ENCODE measurements at regions not wholly inside any gene's neighbourhood (a gene's known extent, or its start where the extent isn't known, plus 50 kb on each side); places are given as distances from the start of the nearest gene placed in this dataset.
"Not testable (repeated sequence)": the region's sequence is repeated elsewhere in the genome, so short reads cannot be mapped to it uniquely, and the experiment has no call there.

DNA sequence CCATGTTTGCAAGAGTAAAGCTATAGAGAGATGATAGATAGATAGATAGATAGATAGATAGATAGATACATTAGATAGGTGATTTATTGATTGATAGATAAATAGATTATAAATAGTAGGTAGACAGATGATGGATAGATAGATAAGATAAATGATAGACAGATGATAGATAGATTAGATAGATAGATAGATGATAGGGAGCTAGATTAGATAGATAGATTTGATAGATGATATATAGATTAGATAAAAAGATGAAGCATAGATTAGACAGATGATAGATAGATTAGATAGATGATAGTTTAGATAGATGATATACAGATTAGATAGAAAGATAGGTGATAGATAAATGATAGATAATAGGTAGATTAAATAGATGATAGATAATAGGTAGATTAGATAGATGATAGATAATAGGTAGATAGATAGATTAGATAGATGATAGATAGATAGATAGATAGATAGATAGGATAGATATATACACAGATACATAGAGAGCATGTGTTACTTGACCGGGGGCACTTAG is 243.3 kb upstream of the FOXK1 start:
- DNase-seq = no peak

DNA sequence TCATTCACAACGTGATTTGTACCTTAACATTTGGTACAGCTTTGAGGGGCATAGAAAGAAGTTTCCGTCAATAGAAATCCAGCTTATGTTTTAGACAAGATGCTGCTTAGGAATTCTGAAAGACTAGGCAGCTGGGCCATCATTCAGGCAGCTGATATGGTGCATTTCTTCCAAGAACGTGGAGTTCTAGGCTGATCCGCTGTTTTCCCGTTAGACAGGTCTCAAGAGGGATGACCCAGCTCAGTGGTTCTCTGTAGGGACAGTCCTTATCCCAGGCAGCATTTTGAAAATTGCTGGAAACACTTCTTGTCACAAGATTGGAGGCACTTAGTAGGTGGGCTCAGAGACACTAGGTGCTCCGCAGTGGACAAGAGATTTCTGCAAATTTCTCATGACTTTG is 242.7 kb upstream of the FOXK1 start:
- no peak for DNase-seq

DNA sequence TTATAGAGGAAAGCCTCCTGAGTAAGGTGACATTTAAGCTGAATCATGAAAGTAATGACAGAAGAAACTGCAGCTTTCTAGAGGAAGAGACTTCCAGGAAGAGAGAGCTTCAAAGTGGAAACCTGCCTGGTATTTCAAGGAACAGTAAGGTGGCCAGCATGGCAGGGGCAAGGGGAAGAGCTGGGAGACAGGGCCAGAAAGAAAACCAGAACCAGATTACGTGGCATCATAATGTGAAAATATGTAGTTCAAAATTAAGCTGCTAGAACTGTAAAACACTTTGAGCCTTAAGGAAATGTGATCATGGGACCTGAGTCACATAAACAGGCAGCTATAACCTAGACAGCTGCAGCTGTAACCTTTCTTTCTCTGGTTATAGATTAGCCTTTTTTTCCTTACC is 238.0 kb upstream of the FOXK1 start:
- no peak for DNase-seq

DNA sequence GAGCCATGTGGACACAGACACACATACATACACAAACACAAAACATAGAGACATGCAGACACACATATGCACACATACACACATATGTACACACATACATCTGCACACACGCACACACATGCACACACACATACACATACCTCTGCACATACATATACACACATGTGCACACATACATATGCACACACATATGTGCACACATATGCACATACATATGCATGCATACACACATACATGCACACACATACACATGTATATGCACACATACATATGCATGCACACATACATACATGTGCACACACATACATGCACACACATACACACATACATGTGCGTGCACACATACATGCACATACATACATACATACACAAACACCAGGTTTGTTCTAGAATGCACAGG is 236.3 kb upstream of the FOXK1 start:
- DNase-seq = no peak

DNA sequence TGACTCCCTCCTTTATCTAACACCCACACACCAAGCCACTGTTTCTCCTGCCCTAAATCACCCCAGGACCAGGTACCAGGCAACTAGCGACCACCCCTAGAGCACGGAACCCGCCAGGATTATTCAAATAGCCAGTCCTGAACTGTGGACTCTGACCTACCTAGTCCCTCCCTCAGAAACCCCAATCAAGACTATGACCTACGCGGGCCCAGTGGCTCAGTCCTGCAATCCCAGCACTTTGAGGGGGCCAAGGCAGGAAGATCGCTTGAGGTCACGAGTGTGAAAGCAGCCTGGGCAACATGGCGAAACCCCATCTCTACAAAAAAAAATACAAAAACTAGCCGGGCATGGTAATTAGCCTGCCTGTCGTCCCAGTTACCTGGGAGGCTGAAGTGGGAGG is 232.8 kb upstream of the FOXK1 start:
- no peak for DNase-seq

DNA sequence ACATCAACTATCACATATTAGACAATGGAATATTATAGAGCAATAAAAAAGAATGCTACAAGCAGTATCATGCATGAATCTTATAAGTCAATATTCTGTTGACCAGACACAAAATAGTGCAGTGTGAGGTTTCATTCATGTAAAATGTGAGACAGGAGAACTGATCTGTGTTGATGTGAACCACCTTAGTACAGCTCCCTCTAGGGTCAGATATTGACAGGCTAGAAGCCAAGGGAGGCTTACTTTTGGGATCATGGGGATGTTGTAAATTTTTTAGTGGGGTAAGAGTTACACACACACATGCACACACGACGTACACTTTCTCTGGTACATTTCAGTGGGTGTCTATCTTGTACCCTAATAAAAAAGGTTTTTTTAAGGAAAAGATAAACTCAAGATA is 231.6 kb upstream of the FOXK1 start:
- DNase-seq = no peak

DNA sequence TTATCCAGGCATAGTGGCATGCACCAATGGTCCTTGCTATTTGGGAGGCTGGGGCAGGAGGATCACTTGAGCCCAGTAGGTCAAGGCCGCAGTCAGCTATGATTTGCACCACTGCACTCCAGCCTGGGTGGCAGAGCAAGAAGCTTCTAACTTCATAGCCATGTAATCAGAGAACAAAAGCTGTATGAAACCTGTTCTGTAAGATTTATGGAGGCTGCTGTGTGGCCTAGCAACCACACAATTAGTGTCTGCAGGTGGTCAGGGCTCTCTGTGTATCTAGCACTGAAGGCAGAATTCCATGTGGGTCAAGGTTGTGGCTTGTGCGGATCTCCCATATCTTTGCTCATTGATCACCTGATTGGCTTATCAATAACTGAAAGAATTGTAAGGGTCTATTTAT is 221.5 kb upstream of the FOXK1 start:
- DNase-seq = no peak

DNA sequence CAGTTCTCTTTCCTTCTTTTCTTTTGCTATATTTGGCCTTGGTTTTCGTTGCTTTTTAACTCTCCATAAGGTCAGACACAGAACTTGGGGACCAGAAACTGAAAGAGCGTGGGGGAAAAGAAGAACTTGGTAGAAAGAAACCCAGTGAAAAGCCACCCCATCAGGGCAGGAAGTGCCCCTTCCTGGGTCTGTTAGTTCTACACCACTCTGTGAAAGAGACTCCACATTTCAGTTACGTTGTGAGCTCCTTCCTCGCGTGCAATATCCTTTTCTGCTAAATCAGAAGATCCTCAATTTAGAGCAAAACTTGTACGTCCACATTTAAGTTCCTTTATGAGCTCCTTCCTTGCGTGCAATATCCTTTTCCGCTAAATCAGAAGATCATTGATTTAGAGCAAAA is 220.6 kb upstream of the FOXK1 start:
- DNase-seq = no peak

DNA sequence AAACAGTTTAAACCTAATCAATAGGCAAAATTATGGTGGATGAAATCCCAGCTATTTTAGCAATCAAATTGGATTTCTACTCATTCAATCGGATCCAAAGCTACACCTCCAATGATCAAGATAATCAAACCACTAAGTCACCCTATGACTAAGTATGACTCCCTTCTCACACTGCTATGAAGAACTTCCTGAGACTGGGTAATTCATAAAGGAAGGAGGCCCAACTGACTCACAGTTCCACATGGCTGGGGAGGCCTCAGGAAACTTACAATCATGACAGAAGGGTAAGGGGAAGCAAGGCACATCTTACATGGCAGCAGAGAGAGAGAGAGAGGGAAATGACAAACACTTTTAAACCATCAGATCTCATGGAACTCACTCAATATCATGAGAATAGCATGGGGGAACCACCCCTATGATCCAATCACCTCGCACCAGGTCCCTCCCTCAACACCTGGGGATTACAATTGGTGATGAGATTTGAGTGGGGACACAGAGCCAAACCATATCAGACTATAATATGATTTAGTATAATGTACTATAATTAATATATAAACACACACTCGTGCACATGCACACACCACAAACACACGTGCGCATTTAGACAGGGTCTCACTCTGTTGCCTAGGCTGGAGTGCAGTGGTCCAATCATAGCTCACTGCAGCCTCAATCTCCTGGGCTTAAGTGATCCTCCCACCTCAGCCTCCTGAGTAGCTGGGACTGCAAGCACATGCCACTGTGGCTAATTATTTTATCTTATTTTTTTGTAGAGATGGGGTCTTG is 213.6 kb upstream of the FOXK1 start:
- no peak for DNase-seq

DNA sequence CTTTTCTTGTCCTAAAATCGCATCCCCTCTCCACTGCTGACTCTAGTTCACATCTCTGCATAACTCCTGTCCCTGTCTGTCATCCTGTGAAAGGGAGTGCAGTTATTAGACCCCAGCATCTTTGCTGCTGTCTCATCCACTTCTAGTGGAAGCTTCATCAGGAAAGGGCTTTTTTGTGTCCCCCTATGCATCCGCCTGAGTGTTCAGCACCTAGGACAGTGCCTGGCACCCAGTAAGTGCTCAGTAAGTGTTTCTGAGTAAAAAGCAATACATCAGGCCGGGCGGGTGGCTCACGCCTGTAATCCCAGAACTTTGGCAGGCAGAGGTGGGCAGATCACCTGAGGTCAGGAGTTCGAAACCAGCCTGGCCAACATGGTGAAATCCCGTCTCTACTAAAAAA is 211.8 kb upstream of the FOXK1 start:
- DNase-seq = no peak

DNA sequence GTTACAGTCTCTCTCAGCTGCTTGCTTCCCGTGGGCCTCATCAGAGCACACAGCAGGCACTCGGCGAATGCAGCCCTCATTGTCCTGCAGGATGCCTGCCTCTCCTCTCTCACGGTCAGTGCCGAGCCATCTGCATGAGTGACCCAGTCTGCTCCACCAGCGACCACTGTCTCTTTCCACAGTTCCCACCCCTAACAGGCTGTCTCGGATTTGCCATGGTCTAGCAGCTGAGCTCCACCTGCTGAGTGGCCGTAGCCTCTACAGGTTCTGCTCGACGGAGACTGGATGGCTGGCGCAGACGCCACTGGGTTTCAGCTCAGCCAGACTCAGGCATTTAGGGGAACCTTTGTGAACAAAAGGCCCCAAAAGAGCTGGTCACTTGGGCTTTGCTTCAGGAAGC is 209.4 kb upstream of the FOXK1 start:
- no peak for DNase-seq

DNA sequence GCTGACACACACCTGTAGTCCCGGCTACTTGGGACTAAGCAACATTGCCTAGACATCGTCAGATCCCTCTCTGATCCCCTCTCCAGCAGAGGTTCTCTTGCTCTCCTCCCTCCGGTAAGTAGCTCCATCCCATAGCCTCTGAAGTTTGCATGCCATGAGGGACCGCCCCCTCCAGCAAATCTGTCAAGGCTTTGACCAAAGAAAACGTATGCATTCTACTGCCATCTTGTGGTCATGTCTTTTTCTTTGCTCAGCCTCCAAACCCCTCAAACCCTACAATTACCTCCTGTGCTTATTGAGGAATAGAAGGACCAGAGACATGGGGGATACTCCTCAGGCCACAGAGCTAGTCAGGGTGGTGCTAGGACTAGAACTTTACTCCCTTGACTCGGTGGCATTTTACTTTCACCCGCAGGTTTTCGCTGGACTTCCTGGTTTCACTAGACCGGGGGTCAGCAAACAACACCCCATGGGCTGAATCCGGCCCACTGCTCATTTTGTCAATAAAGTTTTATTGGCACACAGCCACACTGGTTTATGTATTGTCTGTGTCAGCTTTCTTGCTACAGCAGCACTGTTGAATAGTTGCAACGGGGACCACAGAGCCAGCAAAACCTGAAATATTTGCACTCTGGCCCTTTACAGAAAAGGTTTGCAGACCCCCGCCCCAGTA is 202.6 kb upstream of the FOXK1 start:
- DNase-seq = peak; percentile 50

DNA sequence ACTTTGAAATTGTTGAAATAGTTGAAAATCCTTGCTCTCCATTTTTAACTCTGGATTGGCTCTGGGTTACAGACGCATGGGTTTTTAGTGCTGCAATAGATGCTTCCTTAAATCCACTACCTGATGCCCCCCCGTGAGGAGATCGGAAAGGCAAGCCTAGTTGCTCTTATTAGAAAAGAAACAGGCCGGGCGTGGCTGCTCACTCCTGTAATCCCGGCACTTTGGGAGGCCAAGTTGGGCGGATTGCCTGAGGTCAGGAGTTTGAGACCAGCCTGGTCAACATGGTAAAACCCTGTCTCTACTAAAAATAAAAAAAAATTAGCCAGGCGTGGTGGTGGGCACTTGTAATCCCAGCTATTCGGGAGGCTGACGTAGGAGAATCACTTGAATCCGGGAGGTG is 202.0 kb upstream of the FOXK1 start:
- DNase-seq = not testable (repeated sequence)

DNA sequence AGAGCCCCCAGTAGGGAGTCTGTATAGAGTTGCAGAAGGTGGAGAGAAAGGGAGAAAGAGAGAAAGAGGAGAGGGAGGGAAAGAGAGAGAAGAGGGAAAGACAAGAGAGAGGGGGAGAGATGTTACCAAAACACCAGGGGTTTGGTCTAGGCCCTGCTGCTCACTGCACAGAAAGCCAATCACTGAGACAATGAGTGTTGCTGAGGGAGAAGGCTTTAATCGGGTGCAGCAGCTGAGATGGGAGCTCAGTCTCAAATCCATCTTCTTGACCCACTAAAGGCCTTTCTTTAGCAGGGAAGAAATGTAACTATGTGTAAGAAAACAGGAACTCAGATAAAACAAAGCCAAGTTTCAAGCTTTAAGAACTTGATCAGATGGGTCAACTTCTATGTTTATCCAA is 198.2 kb upstream of the FOXK1 start:
- no peak for DNase-seq

DNA sequence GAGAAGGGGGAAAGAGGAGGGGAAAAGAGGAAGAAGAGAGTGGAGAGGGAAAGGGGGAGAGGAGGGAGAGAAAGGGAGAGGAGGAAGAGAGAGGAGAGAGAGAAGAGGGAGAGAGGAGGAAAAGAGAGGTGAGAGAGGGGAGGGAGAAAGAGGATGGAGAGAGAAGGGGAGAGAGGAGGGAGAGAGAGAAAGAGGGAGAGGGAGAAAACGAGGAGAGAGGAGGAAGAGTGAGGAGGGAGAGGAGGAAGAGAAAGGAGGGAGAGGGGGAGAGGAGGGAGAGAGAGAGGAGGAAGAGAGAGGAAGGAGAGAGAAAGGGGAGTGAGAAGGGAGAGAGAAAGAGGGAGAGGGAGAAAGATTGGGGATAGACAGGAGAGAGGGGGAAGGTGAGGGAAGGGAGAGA is 197.6 kb upstream of the FOXK1 start:
- DNase-seq = no peak

DNA sequence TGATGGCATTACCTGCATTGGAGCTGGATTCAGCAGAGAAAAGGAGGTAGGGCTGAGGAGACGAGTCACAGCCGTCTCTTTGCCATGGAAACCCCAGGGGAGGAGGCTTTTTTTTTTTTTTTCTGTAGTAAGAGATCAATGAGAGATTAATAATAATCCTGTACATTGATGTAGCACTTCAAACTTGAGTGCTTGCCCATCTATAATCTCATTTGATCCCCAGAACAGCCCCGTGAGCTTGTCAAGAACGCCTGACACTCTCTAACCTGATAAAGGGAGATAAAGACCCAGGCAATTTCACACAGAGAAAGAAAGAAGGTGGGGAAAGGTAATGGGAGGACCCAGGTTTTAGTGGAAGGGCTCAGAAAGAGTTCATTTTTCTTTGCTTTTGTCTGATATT is 195.2 kb upstream of the FOXK1 start:
- DNase-seq = no peak

DNA sequence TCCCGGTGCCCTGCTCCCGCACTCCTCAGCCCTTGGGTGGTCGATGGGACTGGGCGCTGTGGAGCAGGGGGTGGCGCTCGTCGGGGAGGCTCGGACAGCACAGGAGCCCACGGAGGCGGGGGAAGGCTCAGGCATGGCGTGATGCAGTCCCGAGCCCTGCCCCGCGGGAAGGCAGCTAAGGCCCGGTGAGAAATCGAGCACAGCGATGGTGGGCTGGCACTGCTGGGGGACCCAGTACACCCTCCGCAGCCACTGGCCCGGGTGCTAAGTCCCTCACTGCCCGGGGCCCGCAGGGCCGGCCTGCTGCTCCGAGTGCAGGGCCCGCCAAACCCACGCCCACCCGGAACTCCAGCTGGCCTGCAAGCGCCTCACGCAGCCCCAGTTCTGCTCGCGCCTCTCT is 185.2 kb upstream of the FOXK1 start:
- not testable (repeated sequence) for DNase-seq

DNA sequence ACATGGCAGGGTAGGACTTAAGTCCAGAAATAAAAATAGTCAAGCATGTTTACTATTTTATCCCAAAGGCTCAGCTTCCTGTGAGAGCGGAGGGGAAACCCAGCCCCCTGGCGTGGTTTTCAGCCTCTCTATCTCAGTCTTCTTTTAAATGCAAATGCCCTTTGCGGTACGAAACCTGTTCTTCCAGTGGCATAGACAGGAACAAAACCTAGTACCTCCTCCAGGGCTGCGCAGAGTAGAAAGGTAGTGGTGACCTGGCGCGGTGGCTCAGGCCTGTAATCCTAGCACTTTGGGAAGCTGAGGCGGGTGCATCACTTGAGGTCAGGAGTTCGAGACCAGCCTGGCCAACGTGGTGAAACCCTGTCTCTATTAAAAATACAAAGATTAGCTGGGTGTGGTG is 181.3 kb upstream of the FOXK1 start:
- no peak for DNase-seq

DNA sequence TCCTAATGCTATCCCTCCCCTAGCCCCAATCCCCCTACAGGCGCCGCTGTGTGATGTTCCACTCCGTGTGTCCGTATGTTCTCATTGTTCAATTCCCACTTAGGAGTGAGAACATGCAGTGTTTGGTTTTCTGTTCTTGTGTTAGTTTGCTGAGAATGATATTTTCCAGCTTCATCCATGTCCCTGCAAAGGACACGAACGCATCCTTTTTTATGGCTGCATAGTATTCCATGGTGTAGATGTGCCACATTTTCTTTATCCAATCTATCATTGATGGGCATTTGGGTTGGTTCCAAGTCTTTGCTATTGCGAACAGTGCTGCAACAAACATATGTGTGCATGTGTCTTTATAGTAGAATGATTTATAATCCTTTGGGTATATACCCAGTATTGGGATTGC is 174.2 kb upstream of the FOXK1 start:
- DNase-seq = not testable (repeated sequence)

DNA sequence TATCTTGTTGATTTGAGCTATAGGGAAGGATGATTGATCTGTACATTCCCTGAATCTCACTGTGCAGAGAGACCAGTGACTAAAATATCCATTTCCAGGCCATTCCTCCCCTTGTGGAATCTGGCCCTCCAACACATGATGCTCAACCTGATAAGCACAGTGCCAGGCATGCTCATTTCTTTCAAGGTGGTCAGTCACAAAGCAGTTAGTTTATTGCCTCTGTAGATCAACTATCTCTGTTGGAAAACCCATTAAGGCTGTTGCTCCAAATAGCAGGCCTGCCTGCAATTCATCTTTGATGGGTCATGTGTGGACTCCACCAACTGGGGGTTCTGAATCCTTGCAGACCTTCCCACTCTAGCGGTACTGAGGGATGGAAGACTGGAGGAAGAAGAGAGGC is 168.6 kb upstream of the FOXK1 start:
- DNase-seq = no peak

DNA sequence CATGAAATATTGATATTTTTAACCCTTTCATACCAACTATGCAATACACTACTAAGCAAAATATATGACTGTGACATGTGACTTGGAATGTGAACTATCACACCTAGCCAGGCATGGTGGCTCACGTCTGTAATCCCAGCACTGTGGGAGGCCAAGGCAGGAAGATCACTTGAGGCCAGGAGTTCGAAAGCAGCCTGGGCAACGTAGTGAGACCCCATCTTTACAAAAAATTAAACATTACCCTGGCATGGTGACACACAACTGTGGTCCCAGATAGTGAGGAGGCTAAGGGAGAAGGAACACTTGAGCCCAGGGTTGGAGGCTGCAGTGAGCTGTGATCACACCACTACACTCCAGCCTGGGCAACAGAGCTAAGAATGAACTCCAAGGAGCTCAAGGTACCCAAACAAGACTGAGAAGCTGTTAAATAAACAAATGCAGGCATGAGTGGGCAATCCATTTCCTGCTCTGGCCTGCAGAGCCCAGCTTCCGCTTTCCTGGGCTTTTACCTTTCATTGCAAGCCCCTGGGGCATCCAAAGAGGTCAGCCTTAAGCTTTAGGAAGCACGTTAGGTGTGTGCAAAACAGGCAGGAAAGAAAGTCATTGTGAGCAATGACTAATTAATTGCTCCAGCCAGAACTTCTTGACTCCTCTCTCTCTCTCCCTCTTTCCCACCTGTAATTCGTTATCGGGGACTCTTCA is 162.1 kb upstream of the FOXK1 start:
- DNase-seq = no peak

DNA sequence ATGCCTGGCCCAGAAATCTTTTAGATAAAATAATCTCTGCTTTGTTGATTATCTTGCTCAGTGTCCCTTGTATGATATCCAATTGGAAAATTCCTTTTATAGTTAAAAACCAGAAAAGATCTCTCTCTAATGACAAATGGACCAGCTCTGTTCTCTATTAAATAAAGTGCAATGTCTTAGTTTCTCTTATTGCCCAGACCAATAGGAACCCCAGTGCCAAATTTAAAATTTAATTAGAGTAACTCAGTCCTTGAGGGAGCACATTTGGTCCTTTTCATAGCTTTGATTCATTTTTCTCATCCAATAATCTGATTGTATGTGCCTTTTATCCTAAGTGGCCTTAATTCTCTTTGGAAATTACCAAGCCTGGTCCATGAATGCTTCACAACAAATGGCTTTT is 158.9 kb upstream of the FOXK1 start:
- no peak for DNase-seq

DNA sequence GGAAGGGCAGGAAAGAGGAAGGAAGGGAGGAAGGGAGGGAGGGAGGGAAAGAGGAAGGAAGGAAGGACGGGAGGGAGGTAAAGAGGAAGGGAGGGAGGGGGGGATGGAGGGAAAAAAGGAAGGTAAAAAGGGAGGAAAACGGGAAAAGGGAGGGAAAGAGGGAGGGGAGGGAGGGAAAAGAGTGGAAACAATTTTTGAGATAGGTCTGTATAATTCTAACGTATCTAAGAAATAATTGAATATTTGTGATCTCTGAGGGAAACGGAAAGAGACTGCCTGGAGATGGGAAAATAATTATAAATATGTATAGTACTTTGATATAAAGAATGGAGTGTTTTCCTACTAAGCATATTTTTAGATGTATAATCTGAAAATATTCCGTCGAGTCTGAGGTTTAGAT is 158.2 kb upstream of the FOXK1 start:
- no peak for DNase-seq

DNA sequence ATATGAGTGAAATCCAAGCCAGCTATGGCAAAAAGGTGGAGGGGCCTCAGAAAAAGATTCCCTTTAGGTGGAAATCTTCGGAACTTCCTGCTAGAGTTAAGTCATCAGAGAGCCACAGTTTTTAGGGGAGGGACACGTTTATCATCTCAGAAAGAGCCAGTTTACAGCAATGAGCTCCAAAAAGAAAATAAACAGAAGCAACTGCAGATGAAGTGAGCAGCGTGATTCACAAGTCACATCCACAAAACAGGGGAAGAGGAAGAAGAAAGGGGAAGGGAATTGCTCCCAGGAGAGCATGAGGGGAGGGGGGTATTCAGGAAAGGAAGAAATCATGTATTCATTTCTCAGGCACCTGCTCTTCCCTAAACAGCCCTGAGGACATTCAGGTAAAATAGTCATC is 156.2 kb upstream of the FOXK1 start:
- no peak for DNase-seq

All from fibroblast of skin of scalp (primary cell).